ENCODE measurements at regions not wholly inside any gene's neighbourhood (a gene's known extent, or its start where the extent isn't known, plus 50 kb on each side); places are given as distances from the start of the nearest gene placed in this dataset.
A peak's percentile ranks its signal among the peaks of the same experiment; 100 is the strongest.

DNA sequence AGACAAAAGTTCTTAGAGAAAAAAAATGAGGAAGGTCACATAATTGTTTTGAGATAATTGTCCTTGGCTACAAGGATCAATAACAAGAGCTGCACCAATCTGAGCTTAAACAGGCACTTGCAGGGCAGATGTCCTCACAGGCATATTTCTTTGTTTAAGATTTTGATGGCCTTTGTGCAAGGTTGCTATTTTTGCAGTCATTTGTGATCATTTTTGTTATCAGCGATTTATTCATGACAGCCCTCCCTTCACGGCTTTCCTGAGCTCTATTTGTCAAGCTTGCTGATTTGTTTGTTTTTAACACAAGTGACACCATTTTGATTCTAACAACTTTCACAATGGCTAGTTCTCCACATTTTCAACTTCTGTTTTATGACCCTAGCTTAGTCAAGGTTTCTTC is 418.6 kb upstream of the REG3G start (continued):
- TF ChIP-seq, protein P1, sequence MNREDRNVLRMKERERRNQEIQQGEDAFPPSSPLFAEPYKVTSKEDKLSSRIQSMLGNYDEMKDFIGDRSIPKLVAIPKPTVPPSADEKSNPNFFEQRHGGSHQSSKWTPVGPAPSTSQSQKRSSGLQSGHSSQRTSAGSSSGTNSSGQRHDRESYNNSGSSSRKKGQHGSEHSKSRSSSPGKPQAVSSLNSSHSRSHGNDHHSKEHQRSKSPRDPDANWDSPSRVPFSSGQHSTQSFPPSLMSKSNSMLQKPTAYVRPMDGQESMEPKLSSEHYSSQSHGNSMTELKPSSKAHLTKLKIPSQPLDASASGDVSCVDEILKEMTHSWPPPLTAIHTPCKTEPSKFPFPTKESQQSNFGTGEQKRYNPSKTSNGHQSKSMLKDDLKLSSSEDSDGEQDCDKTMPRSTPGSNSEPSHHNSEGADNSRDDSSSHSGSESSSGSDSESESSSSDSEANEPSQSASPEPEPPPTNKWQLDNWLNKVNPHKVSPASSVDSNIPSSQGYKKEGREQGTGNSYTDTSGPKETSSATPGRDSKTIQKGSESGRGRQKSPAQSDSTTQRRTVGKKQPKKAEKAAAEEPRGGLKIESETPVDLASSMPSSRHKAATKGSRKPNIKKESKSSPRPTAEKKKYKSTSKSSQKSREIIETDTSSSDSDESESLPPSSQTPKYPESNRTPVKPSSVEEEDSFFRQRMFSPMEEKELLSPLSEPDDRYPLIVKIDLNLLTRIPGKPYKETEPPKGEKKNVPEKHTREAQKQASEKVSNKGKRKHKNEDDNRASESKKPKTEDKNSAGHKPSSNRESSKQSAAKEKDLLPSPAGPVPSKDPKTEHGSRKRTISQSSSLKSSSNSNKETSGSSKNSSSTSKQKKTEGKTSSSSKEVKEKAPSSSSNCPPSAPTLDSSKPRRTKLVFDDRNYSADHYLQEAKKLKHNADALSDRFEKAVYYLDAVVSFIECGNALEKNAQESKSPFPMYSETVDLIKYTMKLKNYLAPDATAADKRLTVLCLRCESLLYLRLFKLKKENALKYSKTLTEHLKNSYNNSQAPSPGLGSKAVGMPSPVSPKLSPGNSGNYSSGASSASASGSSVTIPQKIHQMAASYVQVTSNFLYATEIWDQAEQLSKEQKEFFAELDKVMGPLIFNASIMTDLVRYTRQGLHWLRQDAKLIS (CRISPR knock-in tag; IDR thresholded peaks at IDR 0.05; ENCODE audit: borderline replicate concordance), result no peak

DNA sequence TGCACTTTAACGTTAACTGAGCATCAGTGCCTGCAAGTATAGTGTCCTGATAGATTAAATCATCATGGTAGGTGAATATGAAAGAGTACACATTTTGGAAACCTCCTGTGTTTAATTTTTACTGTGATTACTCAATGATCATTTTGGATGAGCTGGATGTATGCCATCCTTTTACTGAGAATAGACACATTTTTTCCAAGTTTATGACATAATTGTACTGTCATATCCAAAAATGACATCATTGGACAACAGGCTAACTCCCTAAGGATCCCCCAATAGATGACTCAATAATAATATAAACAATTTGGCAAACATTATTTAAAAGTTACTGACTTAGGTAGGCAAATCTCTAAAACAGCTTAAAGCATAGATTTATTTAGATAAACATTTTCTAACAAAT is 410.8 kb upstream of the REG3G start:
- Mint-ChIP-seq H3K4me1 (no peaks in the 10 kb centered on the region), H3K36me3 (no peaks in the 10 kb centered on the region), H3K27me3 (ENCODE audit: low read depth) (no peaks in the 10 kb centered on the region), H3K27ac (no peak overlapping the region), H3K4me3 (no peak overlapping the region), H3K9me3 (no peaks in the 10 kb centered on the region)
- ChIA-PET CTCF (no interaction called here), POLR2A (no interaction called here)
- DNase-seq (ENCODE audit: low spot score) (no peak), ATAC-seq (no peak)
- TF ChIP-seq MYBL2 (CRISPR knock-in tag; IDR thresholded peaks at IDR 0.05) (no peak), ZNF671 (CRISPR knock-in tag; IDR thresholded peaks at IDR 0.05) (no peak), FOXJ3 (CRISPR knock-in tag; IDR thresholded peaks at IDR 0.05; ENCODE audit: borderline replicate concordance) (no peak)
- TF ChIP-seq, protein P2, sequence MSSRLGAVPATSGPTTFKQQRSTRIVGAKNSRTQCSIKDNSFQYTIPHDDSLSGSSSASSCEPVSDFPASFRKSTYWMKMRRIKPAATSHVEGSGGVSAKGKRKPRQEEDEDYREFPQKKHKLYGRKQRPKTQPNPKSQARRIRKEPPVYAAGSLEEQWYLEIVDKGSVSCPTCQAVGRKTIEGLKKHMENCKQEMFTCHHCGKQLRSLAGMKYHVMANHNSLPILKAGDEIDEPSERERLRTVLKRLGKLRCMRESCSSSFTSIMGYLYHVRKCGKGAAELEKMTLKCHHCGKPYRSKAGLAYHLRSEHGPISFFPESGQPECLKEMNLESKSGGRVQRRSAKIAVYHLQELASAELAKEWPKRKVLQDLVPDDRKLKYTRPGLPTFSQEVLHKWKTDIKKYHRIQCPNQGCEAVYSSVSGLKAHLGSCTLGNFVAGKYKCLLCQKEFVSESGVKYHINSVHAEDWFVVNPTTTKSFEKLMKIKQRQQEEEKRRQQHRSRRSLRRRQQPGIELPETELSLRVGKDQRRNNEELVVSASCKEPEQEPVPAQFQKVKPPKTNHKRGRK (CRISPR knock-in tag; IDR thresholded peaks at IDR 0.05; ENCODE audit: borderline replicate concordance), result no peak

DNA sequence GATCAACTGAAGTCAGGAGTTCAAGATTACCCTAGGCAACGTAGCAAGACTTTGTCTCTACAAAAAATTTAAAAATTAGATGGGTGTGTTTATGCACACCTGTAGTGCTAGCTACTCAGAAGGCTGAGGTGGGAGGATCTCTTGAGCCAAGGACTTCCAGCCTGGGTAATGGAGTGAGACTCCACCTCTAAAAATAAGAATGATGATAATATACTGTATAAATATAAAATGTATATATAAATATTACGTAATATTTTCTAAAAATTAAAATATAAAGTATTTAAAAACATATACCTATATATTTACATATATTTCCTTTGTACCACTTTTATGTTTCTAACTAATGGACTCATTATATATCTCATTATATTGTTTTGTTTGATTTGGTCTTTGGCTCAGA is 409.5 kb upstream of the REG3G start:
- TF ChIP-seq, protein P3, sequence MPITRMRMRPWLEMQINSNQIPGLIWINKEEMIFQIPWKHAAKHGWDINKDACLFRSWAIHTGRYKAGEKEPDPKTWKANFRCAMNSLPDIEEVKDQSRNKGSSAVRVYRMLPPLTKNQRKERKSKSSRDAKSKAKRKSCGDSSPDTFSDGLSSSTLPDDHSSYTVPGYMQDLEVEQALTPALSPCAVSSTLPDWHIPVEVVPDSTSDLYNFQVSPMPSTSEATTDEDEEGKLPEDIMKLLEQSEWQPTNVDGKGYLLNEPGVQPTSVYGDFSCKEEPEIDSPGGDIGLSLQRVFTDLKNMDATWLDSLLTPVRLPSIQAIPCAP (CRISPR knock-in tag; IDR thresholded peaks at IDR 0.05), result no peak
- peak; percentile 31; the same call in 1 of the 2 replicates for TF ChIP-seq HMGA2 (CRISPR knock-in tag; IDR thresholded peaks at IDR 0.05)
- ATAC-seq, result no peak
- H3K4me1 Mint-ChIP-seq, result no peaks in the 10 kb centered on the region
- no peak overlapping the region for H3K27ac Mint-ChIP-seq
- ChIA-PET CTCF (no interaction called here), POLR2A (no interaction called here)
- no peak overlapping the region for H3K4me3 Mint-ChIP-seq
- H3K9me3 Mint-ChIP-seq, result no peaks in the 10 kb centered on the region
- H3K36me3 Mint-ChIP-seq, result no peaks in the 10 kb centered on the region
- no peaks in the 10 kb centered on the region for H3K27me3 Mint-ChIP-seq (ENCODE audit: low read depth)
- no peak for DNase-seq (ENCODE audit: low spot score)

DNA sequence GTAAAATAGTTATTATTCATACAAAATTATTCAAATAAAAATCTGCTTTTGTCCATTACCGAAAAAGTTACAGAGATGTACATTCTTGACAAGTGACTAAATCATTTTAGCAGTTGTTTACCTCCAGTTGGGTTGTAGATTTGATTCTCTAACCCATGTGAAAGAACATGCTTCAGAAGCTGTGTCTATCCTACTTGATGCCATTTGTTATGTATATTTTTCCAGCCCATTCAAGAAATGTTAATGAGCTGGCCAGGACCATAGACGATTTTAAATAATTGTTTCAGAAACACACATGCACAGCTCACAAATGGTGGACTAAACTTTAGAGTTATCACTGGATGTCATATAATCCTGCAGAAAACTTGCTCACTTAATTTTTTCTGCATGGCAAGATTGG is 391.1 kb upstream of the REG3G start:
- Mint-ChIP-seq H3K36me3 (peaks cover 11% of the 10 kb centered on the region), H3K4me1 (peaks cover 5% of the 10 kb centered on the region), H3K27me3 (ENCODE audit: low read depth) (no peaks in the 10 kb centered on the region), H3K27ac (no peak overlapping the region), H3K9me3 (peaks cover 17% of the 10 kb centered on the region), H3K4me3 (no peak overlapping the region)
- ChIA-PET CTCF (no interaction called here), POLR2A (no interaction called here)
- ATAC-seq, result no peak
- TF ChIP-seq, protein P4, sequence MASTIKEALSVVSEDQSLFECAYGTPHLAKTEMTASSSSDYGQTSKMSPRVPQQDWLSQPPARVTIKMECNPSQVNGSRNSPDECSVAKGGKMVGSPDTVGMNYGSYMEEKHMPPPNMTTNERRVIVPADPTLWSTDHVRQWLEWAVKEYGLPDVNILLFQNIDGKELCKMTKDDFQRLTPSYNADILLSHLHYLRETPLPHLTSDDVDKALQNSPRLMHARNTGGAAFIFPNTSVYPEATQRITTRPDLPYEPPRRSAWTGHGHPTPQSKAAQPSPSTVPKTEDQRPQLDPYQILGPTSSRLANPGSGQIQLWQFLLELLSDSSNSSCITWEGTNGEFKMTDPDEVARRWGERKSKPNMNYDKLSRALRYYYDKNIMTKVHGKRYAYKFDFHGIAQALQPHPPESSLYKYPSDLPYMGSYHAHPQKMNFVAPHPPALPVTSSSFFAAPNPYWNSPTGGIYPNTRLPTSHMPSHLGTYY (CRISPR knock-in tag; IDR thresholded peaks at IDR 0.05), result no peak
- TF ChIP-seq FOXJ3 (CRISPR knock-in tag; IDR thresholded peaks at IDR 0.05; ENCODE audit: borderline replicate concordance) (no peak), CREM (CRISPR knock-in tag; IDR thresholded peaks at IDR 0.05) (no peak)
- no peak for DNase-seq (ENCODE audit: low spot score)

DNA sequence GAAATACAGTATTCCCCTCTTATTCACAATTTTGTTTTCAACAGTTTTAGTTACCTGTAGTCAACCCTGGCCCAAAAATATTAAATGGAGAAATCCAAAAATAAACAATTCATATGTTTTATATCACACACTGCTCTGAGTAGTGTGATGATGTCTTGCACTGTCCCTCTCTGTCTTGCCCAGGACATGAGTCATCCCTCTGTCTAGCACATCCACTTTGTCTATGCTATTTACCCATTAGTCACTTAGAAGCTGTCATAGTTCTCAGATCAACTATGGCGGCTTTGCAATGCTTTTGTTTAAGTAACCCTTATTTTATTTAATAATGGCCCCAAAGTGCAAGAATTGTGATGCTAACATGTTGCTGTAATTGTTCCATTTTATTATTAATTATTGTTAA is 380.6 kb upstream of the REG3G start:
- Mint-ChIP-seq H3K4me3 (no peak overlapping the region), H3K4me1 (no peaks in the 10 kb centered on the region), H3K27ac (no peak overlapping the region), H3K36me3 (no peaks in the 10 kb centered on the region), H3K27me3 (ENCODE audit: low read depth) (no peaks in the 10 kb centered on the region), H3K9me3 (no peaks in the 10 kb centered on the region)
- TF ChIP-seq, protein P5, sequence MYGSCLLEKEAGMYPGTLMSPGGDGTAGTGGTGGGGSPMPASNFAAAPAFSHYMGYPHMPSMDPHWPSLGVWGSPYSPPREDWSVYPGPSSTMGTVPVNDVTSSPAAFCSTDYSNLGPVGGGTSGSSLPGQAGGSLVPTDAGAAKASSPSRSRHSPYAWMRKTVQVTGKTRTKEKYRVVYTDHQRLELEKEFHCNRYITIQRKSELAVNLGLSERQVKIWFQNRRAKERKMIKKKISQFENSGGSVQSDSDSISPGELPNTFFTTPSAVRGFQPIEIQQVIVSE (CRISPR knock-in tag; IDR thresholded peaks at IDR 0.05; ENCODE audit: borderline replicate concordance), result no peak
- TF ChIP-seq FOXP1 (CRISPR knock-in tag; IDR thresholded peaks at IDR 0.05; ENCODE audit: borderline replicate concordance) (no peak), TP53 (CRISPR knock-in tag; IDR thresholded peaks at IDR 0.05) (no peak), NFATC4 (CRISPR knock-in tag; IDR thresholded peaks at IDR 0.05) (no peak), PRRX2 (CRISPR knock-in tag; IDR thresholded peaks at IDR 0.05) (no peak), ETV6 (CRISPR knock-in tag; IDR thresholded peaks at IDR 0.05) (no peak), ZBTB21 (CRISPR knock-in tag; IDR thresholded peaks at IDR 0.05; ENCODE audit: borderline replicate concordance) (no peak)
- ATAC-seq (no peak), DNase-seq (ENCODE audit: low spot score) (no peak)
- CTCF ChIA-PET, result no interaction called here
- POLR2A ChIA-PET, result no interaction called here
